Erythroblast (primary cell): ENCODE measurements at regions not wholly inside any gene's neighbourhood (a gene's known extent, or its start where the extent isn't known, plus 50 kb on each side); places are given as distances from the start of the nearest gene placed in this dataset.

Experiments
- GATA1 ChIP-seq: IDR thresholded peaks from 2 replicates; pipeline ENCODE4 v1.6.1; 2011; ENCODE audit warnings: low read depth, mild to moderate bottlenecking, control low read depth, low read length, moderate library complexity
- POLR2A ChIP-seq: IDR thresholded peaks from 2 replicates; pipeline ENCODE4 v1.6.1; 2011; ENCODE audit warnings: mild to moderate bottlenecking, low read length

- no peak for TF ChIP-seq POLR2A
- TF ChIP-seq GATA1: no peak
These were observed 183.1 kb downstream of the SALL1 start for GRCh38 chr16:50967827-50968612.
